IMR-90 (cell line): ENCODE measurements at regions not wholly inside any gene's neighbourhood (a gene's known extent, or its start where the extent isn't known, plus 50 kb on each side); places are given as distances from the start of the nearest gene placed in this dataset.

Source experiments
- NFE2L2 ChIP-seq: fragments of 150-350 bp; IDR thresholded peaks from 2 replicates; pipeline ENCODE4 v1.6.1; 2016; ENCODE audit warnings: low read depth, mild to moderate bottlenecking, low read length
- TF ChIP-seq, protein P1 (sequence below): conservative IDR thresholded peaks from 2 replicates; pipeline ENCODE4 v1.5.1; 2012; ENCODE audit warnings: mild to moderate bottlenecking, low read depth, low read length, improper control_type of control experiment

DNA sequence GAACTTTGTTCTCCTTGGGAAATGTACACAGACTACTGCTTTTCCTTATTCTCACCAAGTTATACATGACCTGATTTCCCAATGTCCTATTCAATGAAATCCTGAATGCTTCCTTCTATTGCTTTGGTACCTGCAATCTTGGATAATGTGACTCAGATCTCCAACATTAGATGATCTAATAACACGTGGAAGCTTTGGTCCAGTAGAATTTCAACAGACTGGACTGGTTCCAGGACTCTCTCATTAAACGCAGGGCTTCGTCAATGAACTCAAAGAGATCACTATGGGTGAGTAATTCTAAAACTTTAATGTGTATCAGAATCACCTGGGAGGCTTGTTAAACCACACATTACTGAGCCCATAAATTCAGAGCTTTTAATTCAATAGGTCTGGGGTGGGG is 413.6 kb upstream of the KCNH7 start:
- no peak for TF ChIP-seq NFE2L2
- TF ChIP-seq, protein P1, sequence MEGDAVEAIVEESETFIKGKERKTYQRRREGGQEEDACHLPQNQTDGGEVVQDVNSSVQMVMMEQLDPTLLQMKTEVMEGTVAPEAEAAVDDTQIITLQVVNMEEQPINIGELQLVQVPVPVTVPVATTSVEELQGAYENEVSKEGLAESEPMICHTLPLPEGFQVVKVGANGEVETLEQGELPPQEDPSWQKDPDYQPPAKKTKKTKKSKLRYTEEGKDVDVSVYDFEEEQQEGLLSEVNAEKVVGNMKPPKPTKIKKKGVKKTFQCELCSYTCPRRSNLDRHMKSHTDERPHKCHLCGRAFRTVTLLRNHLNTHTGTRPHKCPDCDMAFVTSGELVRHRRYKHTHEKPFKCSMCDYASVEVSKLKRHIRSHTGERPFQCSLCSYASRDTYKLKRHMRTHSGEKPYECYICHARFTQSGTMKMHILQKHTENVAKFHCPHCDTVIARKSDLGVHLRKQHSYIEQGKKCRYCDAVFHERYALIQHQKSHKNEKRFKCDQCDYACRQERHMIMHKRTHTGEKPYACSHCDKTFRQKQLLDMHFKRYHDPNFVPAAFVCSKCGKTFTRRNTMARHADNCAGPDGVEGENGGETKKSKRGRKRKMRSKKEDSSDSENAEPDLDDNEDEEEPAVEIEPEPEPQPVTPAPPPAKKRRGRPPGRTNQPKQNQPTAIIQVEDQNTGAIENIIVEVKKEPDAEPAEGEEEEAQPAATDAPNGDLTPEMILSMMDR: no peak
